Central memory CD8-positive, alpha-beta T cell (primary cell): ENCODE measurements at regions not wholly inside any gene's neighbourhood (a gene's known extent, or its start where the extent isn't known, plus 50 kb on each side); places are given as distances from the start of the nearest gene placed in this dataset.

Experiments used
- ATAC-seq: fragments of 150-1000 bp; cut with Tn5 transposase; replicated peaks from 2 replicates; pipeline ENCODE4 v1.10.0; 2022; ENCODE audit warnings: mild to moderate bottlenecking, moderate FRiP score, moderate number of reproducible peaks; ENCODE audit not compliant: poor library complexity, severe bottlenecking; ENCODE audit errors: extremely low read depth
- DNase-seq, 2 donors: peaks; one replicate each; pipeline ENCODE4 v3.0.0; 2021; ENCODE audit warnings: low spot score in 2 of 2
- H3K27ac Mint-ChIP-seq: one replicate; pipeline ENCODE4 v1.8.0; 2022; ENCODE audit warnings: low read depth, mild to moderate bottlenecking, moderate library complexity, mixed read lengths
- H3K27me3 Mint-ChIP-seq: one replicate; pipeline ENCODE4 v1.8.0; 2022; ENCODE audit warnings: mixed read lengths
- H3K36me3 Mint-ChIP-seq: one replicate; pipeline ENCODE4 v1.8.0; 2022; ENCODE audit warnings: mild to moderate bottlenecking, moderate library complexity, mixed read lengths; ENCODE audit not compliant: insufficient read depth
- H3K4me1 Mint-ChIP-seq: one replicate; pipeline ENCODE4 v1.8.0; 2022; ENCODE audit warnings: mixed read lengths
- H3K4me3 Mint-ChIP-seq: one replicate; pipeline ENCODE4 v1.8.0; 2022; ENCODE audit warnings: mild to moderate bottlenecking, moderate library complexity, mixed read lengths
- H3K9me3 Mint-ChIP-seq: one replicate; pipeline ENCODE4 v1.8.0; 2022; ENCODE audit warnings: mixed read lengths

GRCh38 chr6:139496654-139497344 lies 122.4 kb upstream of the CITED2 start:
- DNase-seq (no peak), ATAC-seq (no peak)
- no peaks in the 10 kb centered on the region for H3K9me3 Mint-ChIP-seq
- no peaks in the 10 kb centered on the region for H3K27me3 Mint-ChIP-seq
- H3K4me1 Mint-ChIP-seq = no peaks in the 10 kb centered on the region
- no peak overlapping the region for H3K27ac Mint-ChIP-seq
- no peaks in the 10 kb centered on the region for H3K36me3 Mint-ChIP-seq
- no peak overlapping the region for H3K4me3 Mint-ChIP-seq

GRCh38 chr6:139494376-139494990 lies 120.0 kb upstream of the CITED2 start:
- no peak overlapping the region for H3K27ac Mint-ChIP-seq
- H3K9me3 Mint-ChIP-seq = no peaks in the 10 kb centered on the region
- H3K4me3 Mint-ChIP-seq = no peak overlapping the region
- peaks cover 16% of the 10 kb centered on the region for H3K4me1 Mint-ChIP-seq
- DNase-seq (no peak), ATAC-seq (no peak)
- no peaks in the 10 kb centered on the region for H3K27me3 Mint-ChIP-seq
- peaks cover 2% of the 10 kb centered on the region for H3K36me3 Mint-ChIP-seq

- Mint-ChIP-seq H3K9me3 (no peaks in the 10 kb centered on the region), H3K27me3 (no peaks in the 10 kb centered on the region), H3K36me3 (peaks cover 2% of the 10 kb centered on the region), H3K4me1 (peaks cover 16% of the 10 kb centered on the region), H3K4me3 (no peak overlapping the region), H3K27ac (peak overlapping the region; percentile 78)
- ATAC-seq = peak; percentile 92
- peak in 1 of 2 donors; percentile 41 for DNase-seq
Observed at GRCh38 chr6:139490482-139490881, 116.0 kb upstream of the CITED2 start.

GRCh38 chr6:139486476-139486799 lies 112.0 kb upstream of the CITED2 start:
- no peaks in the 10 kb centered on the region for H3K27me3 Mint-ChIP-seq
- H3K27ac Mint-ChIP-seq = no peak overlapping the region

GRCh38 chr6:139485742-139486475 lies 111.5 kb upstream of the CITED2 start:
- Mint-ChIP-seq H3K36me3 (peaks cover 2% of the 10 kb centered on the region), H3K9me3 (no peaks in the 10 kb centered on the region), H3K27me3 (no peaks in the 10 kb centered on the region), H3K4me3 (no peak overlapping the region), H3K27ac (no peak overlapping the region), H3K4me1 (peaks cover 14% of the 10 kb centered on the region)
- ATAC-seq (no peak), DNase-seq (no peak)

More at GRCh38 chr6:139486476-139486799, 112.0 kb upstream of the CITED2 start:
- DNase-seq (no peak), ATAC-seq (no peak)
- peaks cover 2% of the 10 kb centered on the region for H3K36me3 Mint-ChIP-seq
- no peaks in the 10 kb centered on the region for H3K9me3 Mint-ChIP-seq
- H3K4me1 Mint-ChIP-seq = peaks cover 16% of the 10 kb centered on the region
- H3K4me3 Mint-ChIP-seq = no peak overlapping the region

- Mint-ChIP-seq H3K4me1 (peaks cover 6% of the 10 kb centered on the region), H3K9me3 (no peaks in the 10 kb centered on the region), H3K4me3 (no peak overlapping the region), H3K27me3 (no peaks in the 10 kb centered on the region), H3K36me3 (no peaks in the 10 kb centered on the region), H3K27ac (no peak overlapping the region)
- ATAC-seq (no peak), DNase-seq (no peak)
Observed at GRCh38 chr6:139485185-139485584, 110.7 kb upstream of the CITED2 start.

GRCh38 chr6:139483079-139483478 lies 108.6 kb upstream of the CITED2 start:
- Mint-ChIP-seq H3K27me3 (no peaks in the 10 kb centered on the region), H3K4me3 (no peak overlapping the region), H3K27ac (no peak overlapping the region), H3K9me3 (no peaks in the 10 kb centered on the region), H3K36me3 (no peaks in the 10 kb centered on the region), H3K4me1 (no peaks in the 10 kb centered on the region)
- DNase-seq = no peak
- ATAC-seq = no peak

GRCh38 chr6:139482287-139482686 lies 107.8 kb upstream of the CITED2 start:
- H3K4me3 Mint-ChIP-seq = no peak overlapping the region
- DNase-seq (no peak), ATAC-seq (no peak)
- no peaks in the 10 kb centered on the region for H3K27me3 Mint-ChIP-seq
- no peaks in the 10 kb centered on the region for H3K4me1 Mint-ChIP-seq
- H3K27ac Mint-ChIP-seq = no peak overlapping the region
- H3K9me3 Mint-ChIP-seq = no peaks in the 10 kb centered on the region
- H3K36me3 Mint-ChIP-seq = no peaks in the 10 kb centered on the region

- ATAC-seq (no peak), DNase-seq (no peak)
- no peak overlapping the region for H3K4me3 Mint-ChIP-seq
- no peaks in the 10 kb centered on the region for H3K9me3 Mint-ChIP-seq
- no peaks in the 10 kb centered on the region for H3K4me1 Mint-ChIP-seq
- no peaks in the 10 kb centered on the region for H3K27me3 Mint-ChIP-seq
- no peak overlapping the region for H3K27ac Mint-ChIP-seq
- no peaks in the 10 kb centered on the region for H3K36me3 Mint-ChIP-seq
Observed at GRCh38 chr6:139480356-139481165, 106.1 kb upstream of the CITED2 start.

- ATAC-seq (no peak), DNase-seq (no peak)
- Mint-ChIP-seq H3K27me3 (no peaks in the 10 kb centered on the region), H3K27ac (no peak overlapping the region), H3K4me3 (no peak overlapping the region), H3K4me1 (peaks cover 2% of the 10 kb centered on the region), H3K36me3 (no peaks in the 10 kb centered on the region), H3K9me3 (no peaks in the 10 kb centered on the region)
Observed at GRCh38 chr6:139479433-139480222, 105.2 kb upstream of the CITED2 start.

GRCh38 chr6:139475646-139476045 lies 101.2 kb upstream of the CITED2 start:
- no peak overlapping the region for H3K4me3 Mint-ChIP-seq
- no peak for ATAC-seq

GRCh38 chr6:139475241-139475640 lies 100.8 kb upstream of the CITED2 start:
- no peak for DNase-seq
- H3K4me3 Mint-ChIP-seq = no peak overlapping the region

More at GRCh38 chr6:139475646-139476045, 101.2 kb upstream of the CITED2 start:
- DNase-seq = no peak
- no peaks in the 10 kb centered on the region for H3K27me3 Mint-ChIP-seq
- no peak overlapping the region for H3K27ac Mint-ChIP-seq
- H3K9me3 Mint-ChIP-seq = no peaks in the 10 kb centered on the region
- peaks cover 14% of the 10 kb centered on the region for H3K4me1 Mint-ChIP-seq
- no peaks in the 10 kb centered on the region for H3K36me3 Mint-ChIP-seq

More at GRCh38 chr6:139475241-139475640, 100.8 kb upstream of the CITED2 start:
- Mint-ChIP-seq H3K27me3 (no peaks in the 10 kb centered on the region), H3K27ac (no peak overlapping the region), H3K4me1 (peaks cover 14% of the 10 kb centered on the region), H3K36me3 (no peaks in the 10 kb centered on the region), H3K9me3 (no peaks in the 10 kb centered on the region)
- no peak for ATAC-seq
